Astrocyte (in vitro differentiated cells and primary cell): ENCODE measurements at regions not wholly inside any gene's neighbourhood (a gene's known extent, or its start where the extent isn't known, plus 50 kb on each side); places are given as distances from the start of the nearest gene placed in this dataset.

Source experiments
- DNase-seq: peaks from one replicate; pipeline ENCODE4 v3.0.0-alpha.2; 2010; ENCODE audit warnings: low read depth
- FAIRE-seq: peaks from 2 replicates; lab custom pipeline; 2011; peaks lifted over from hg19 to GRCh38; lab: Jason Lieb, UNC
- H2AFZ ChIP-seq: 2 replicates; pipeline ENCODE4 v1.6.0; 2012; ENCODE audit warnings: low read depth, low read length, inconsistent platforms
- H3K27ac ChIP-seq: 2 replicates; pipeline ENCODE4 v1.5.1; 2011; ENCODE audit warnings: low read depth, low read length, inconsistent platforms
- H3K27me3 ChIP-seq: 2 replicates; pipeline ENCODE4 v1.6.0; 2011; ENCODE audit warnings: low read length, inconsistent platforms; ENCODE audit not compliant: insufficient read depth
- H3K36me3 ChIP-seq: 2 replicates; pipeline ENCODE4 v1.5.1; 2011; ENCODE audit warnings: low read length, inconsistent platforms; ENCODE audit not compliant: insufficient read depth
- H3K4me1 ChIP-seq: 2 replicates; pipeline ENCODE4 v1.5.1; 2011; ENCODE audit warnings: low read length, inconsistent platforms; ENCODE audit not compliant: insufficient read depth
- H3K4me2 ChIP-seq: 2 replicates; pipeline ENCODE4 v1.6.0; 2012; ENCODE audit warnings: low read length, inconsistent platforms
- H3K4me3 ChIP-seq: 2 replicates; pipeline ENCODE4 v1.5.1; 2011; ENCODE audit warnings: low read depth, mild to moderate bottlenecking, low read length, inconsistent platforms; ENCODE audit not compliant: insufficient read depth
- H3K79me2 ChIP-seq: 2 replicates; pipeline ENCODE4 v1.6.0; 2012; ENCODE audit warnings: mild to moderate bottlenecking, low read length, inconsistent platforms; ENCODE audit not compliant: insufficient read depth
- H3K9ac ChIP-seq: 2 replicates; pipeline ENCODE4 v1.6.0; 2012; ENCODE audit warnings: mild to moderate bottlenecking, low read length, inconsistent platforms
- H3K9me3 ChIP-seq: 2 replicates; pipeline ENCODE4 v1.5.1; 2012; ENCODE audit warnings: low read depth, mild to moderate bottlenecking, low read length, inconsistent platforms; ENCODE audit not compliant: insufficient read depth
- H4K20me1 ChIP-seq: 2 replicates; pipeline ENCODE4 v1.6.0; 2012; ENCODE audit warnings: low read length, inconsistent platforms; ENCODE audit not compliant: insufficient read depth
- H3K27ac Mint-ChIP-seq: one replicate; pipeline ENCODE4 v1.8.0; 2021; ENCODE audit warnings: mild to moderate bottlenecking, mixed read lengths; ENCODE audit not compliant: unreplicated experiment
- H3K27me3 Mint-ChIP-seq: one replicate; pipeline ENCODE4 v1.8.0; 2021; ENCODE audit warnings: low read depth, mixed read lengths; ENCODE audit not compliant: unreplicated experiment
- H3K36me3 Mint-ChIP-seq: one replicate; pipeline ENCODE4 v1.8.0; 2021; ENCODE audit warnings: low read depth, mixed read lengths; ENCODE audit not compliant: unreplicated experiment
- H3K4me1 Mint-ChIP-seq: one replicate; pipeline ENCODE4 v1.8.0; 2021; ENCODE audit warnings: low read depth, mixed read lengths; ENCODE audit not compliant: unreplicated experiment
- H3K4me3 Mint-ChIP-seq: one replicate; pipeline ENCODE4 v1.8.0; 2021; ENCODE audit warnings: mild to moderate bottlenecking, moderate library complexity, mixed read lengths; ENCODE audit not compliant: unreplicated experiment
- H3K9me3 Mint-ChIP-seq: one replicate; pipeline ENCODE4 v1.8.0; 2021; ENCODE audit warnings: mild to moderate bottlenecking, mixed read lengths; ENCODE audit not compliant: unreplicated experiment
- EZH2 ChIP-seq: IDR thresholded peaks from 2 replicates; pipeline ENCODE4 v1.6.1; 2012; ENCODE audit warnings: mild to moderate bottlenecking, low read length, inconsistent platforms; ENCODE audit not compliant: insufficient read depth
- TF ChIP-seq, protein P1 (sequence below): IDR thresholded peaks from 2 replicates; pipeline ENCODE4 v1.5.1; 2011; ENCODE audit warnings: low read depth, mild to moderate bottlenecking, inconsistent platforms, low read length, moderate library complexity; ENCODE audit not compliant: insufficient read depth

DNA sequence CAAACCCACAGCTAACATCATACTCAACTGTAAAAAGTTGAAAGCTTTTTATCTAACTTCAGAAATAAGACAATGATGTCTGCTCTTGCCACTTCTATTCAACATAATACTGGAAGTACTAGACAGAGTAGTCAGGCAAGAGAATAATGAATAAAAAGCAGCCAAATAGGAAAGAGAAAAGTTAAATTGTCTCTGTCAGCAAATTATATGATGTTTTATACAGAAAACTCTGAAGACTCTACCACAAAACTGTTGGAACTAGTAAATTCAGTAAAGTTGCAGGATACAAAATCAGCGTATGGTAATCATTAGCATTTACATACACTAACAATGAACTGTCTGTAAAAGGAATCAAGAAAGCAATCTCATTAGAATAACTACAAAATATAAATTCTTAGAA lies 752.9 kb upstream of the CT83 start:
- no peak overlapping the region for H3K9ac ChIP-seq
- no peak for DNase-seq
- H3K27ac ChIP-seq, result no peak overlapping the region
- H3K4me1 Mint-ChIP-seq, result no peaks in the 10 kb centered on the region
- H3K27ac Mint-ChIP-seq, result no peak overlapping the region
- H3K9me3 ChIP-seq, result no peaks in the 10 kb centered on the region
- no peak for TF ChIP-seq EZH2
- TF ChIP-seq, protein P1, sequence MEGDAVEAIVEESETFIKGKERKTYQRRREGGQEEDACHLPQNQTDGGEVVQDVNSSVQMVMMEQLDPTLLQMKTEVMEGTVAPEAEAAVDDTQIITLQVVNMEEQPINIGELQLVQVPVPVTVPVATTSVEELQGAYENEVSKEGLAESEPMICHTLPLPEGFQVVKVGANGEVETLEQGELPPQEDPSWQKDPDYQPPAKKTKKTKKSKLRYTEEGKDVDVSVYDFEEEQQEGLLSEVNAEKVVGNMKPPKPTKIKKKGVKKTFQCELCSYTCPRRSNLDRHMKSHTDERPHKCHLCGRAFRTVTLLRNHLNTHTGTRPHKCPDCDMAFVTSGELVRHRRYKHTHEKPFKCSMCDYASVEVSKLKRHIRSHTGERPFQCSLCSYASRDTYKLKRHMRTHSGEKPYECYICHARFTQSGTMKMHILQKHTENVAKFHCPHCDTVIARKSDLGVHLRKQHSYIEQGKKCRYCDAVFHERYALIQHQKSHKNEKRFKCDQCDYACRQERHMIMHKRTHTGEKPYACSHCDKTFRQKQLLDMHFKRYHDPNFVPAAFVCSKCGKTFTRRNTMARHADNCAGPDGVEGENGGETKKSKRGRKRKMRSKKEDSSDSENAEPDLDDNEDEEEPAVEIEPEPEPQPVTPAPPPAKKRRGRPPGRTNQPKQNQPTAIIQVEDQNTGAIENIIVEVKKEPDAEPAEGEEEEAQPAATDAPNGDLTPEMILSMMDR, result no peak
- H3K27me3 ChIP-seq, result no peaks in the 10 kb centered on the region
- no peak overlapping the region for H3K4me2 ChIP-seq
- no peaks in the 10 kb centered on the region for H3K79me2 ChIP-seq
- H3K4me3 ChIP-seq, result no peak overlapping the region
- H4K20me1 ChIP-seq, result no peaks in the 10 kb centered on the region
- no peaks in the 10 kb centered on the region for H3K9me3 Mint-ChIP-seq
- H3K4me1 ChIP-seq, result no peaks in the 10 kb centered on the region
- no peak overlapping the region for H2AFZ ChIP-seq
- H3K27me3 Mint-ChIP-seq, result no peaks in the 10 kb centered on the region
- H3K4me3 Mint-ChIP-seq, result no peak overlapping the region
- no peaks in the 10 kb centered on the region for H3K36me3 Mint-ChIP-seq
- FAIRE-seq, result no peak
- no peaks in the 10 kb centered on the region for H3K36me3 ChIP-seq

DNA sequence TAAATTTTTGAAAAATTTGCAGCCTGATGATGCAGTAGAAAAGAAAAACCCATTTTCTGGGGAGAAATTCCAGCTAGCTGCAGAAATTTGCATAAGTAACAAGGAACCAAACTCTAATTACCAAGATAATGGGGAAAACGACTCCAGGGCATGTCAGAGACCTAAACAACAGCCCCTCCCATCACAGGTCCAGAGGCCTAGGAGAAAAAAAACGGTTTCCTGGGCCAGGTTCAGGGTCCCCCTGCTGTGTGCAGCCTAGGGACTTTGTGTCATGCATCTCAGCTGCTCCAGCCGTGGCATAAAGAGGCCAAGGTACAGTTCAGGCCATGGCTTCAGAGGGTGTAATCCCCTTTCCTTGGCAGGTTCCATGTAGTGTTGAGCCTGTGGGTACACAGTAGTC lies 733.7 kb upstream of the CT83 start:
- FAIRE-seq, result no peak
- Histone ChIP-seq H4K20me1 (no peaks in the 10 kb centered on the region), H3K9ac (no peak overlapping the region), H3K4me3 (no peak overlapping the region), H3K4me2 (no peak overlapping the region), H3K4me1 (no peaks in the 10 kb centered on the region), H3K27me3 (no peaks in the 10 kb centered on the region), H2AFZ (no peak overlapping the region), H3K27ac (no peak overlapping the region), H3K36me3 (no peaks in the 10 kb centered on the region), H3K9me3 (no peaks in the 10 kb centered on the region), H3K79me2 (no peaks in the 10 kb centered on the region)
- TF ChIP-seq, protein P1, result no peak
- TF ChIP-seq EZH2, result no peak
- Mint-ChIP-seq H3K4me1 (no peaks in the 10 kb centered on the region), H3K27ac (no peak overlapping the region), H3K4me3 (no peak overlapping the region), H3K9me3 (no peaks in the 10 kb centered on the region), H3K36me3 (no peaks in the 10 kb centered on the region), H3K27me3 (no peaks in the 10 kb centered on the region)
- no peak for DNase-seq

DNA sequence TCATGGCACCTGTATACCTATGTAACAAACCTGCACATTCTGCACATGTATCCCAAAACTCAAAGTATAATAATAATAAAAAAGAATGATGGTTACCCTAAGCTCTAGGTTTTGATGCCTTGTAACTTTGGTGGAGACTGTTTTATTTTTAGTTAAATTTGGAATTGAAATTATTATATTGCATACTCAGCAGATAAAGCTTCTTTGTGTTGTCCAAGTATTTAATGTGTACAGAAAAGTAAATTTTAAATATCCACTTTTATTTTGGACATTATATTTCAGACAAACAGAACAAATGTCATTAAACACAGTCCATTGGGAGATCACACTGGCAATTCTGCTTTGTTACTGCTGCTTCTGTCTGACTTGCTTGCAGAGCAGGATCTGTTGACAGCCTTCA lies 684.5 kb upstream of the CT83 start:
- H3K79me2 ChIP-seq, result no peaks in the 10 kb centered on the region
- Mint-ChIP-seq H3K4me1 (no peaks in the 10 kb centered on the region), H3K9me3 (no peaks in the 10 kb centered on the region), H3K36me3 (no peaks in the 10 kb centered on the region), H3K27me3 (peaks cover 2% of the 10 kb centered on the region), H3K4me3 (no peak overlapping the region), H3K27ac (no peak overlapping the region)
- H3K9me3 ChIP-seq, result no peaks in the 10 kb centered on the region
- no peaks in the 10 kb centered on the region for H3K4me1 ChIP-seq
- H3K27me3 ChIP-seq, result no peaks in the 10 kb centered on the region
- H3K4me2 ChIP-seq, result no peak overlapping the region
- H3K27ac ChIP-seq, result no peak overlapping the region
- H2AFZ ChIP-seq, result no peak overlapping the region
- H3K4me3 ChIP-seq, result no peak overlapping the region
- TF ChIP-seq, protein P1, result no peak
- TF ChIP-seq EZH2, result no peak
- H3K36me3 ChIP-seq, result no peaks in the 10 kb centered on the region
- FAIRE-seq (no peak), DNase-seq (no peak)
- H3K9ac ChIP-seq, result no peak overlapping the region
- no peaks in the 10 kb centered on the region for H4K20me1 ChIP-seq
